MM.1S (cell line): ENCODE measurements at regions not wholly inside any gene's neighbourhood (a gene's known extent, or its start where the extent isn't known, plus 50 kb on each side); places are given as distances from the start of the nearest gene placed in this dataset.

Experiments used
- EZH2phosphoT487 ChIP-seq: fragments of 300-600 bp; sonication (generic); IDR thresholded peaks from 2 replicates; pipeline ENCODE4 v1.6.1; 2018; ENCODE audit warnings: antibody characterized with exemption, low read length
- TF ChIP-seq, protein P1 (sequence below): fragments of 300-600 bp; sonication (generic); IDR thresholded peaks from 2 replicates; pipeline ENCODE4 v1.5.1; 2016; ENCODE audit warnings: antibody characterized with exemption, low read length, mixed read lengths

DNA sequence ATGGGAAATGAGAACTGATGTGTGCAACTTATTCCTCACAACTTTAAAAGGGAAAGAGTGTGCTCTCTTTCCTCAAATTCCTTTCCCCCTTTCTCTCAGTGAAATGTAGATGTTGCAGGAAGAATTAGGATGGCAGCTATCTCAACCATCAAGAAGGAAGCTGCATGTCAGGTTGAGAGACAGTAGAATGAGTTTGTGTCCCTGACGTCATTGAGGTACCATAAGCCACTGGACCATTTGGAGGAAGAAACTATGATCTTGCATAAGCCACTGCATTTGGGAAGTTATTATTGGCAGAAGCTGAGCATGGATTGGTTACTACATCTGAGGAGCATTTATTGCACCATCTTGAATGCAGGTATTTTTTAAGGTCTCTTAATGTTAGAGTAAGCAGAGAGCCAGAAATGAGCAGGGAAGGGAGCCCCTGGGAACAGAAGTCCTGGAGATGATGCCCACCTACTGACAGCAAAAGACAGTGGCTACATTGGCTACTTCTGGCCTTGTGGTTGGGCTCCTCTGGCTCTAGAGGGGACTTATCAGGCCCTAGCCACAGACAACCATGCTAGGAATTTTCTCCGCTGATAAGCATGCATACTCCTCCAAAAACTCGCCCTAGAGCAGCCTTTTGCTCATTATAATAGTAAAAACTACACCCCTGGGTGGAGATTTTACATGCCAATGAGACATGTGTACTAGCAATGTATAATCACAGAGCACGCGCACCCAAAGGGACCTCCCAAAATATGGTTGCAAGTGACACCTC lies 249.0 kb upstream of the SALL1 start:
- TF ChIP-seq EZH2phosphoT487: no peak
- TF ChIP-seq, protein P1, sequence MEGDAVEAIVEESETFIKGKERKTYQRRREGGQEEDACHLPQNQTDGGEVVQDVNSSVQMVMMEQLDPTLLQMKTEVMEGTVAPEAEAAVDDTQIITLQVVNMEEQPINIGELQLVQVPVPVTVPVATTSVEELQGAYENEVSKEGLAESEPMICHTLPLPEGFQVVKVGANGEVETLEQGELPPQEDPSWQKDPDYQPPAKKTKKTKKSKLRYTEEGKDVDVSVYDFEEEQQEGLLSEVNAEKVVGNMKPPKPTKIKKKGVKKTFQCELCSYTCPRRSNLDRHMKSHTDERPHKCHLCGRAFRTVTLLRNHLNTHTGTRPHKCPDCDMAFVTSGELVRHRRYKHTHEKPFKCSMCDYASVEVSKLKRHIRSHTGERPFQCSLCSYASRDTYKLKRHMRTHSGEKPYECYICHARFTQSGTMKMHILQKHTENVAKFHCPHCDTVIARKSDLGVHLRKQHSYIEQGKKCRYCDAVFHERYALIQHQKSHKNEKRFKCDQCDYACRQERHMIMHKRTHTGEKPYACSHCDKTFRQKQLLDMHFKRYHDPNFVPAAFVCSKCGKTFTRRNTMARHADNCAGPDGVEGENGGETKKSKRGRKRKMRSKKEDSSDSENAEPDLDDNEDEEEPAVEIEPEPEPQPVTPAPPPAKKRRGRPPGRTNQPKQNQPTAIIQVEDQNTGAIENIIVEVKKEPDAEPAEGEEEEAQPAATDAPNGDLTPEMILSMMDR: no peak
